HL-60 (cell line): ENCODE measurements at regions not wholly inside any gene's neighbourhood (a gene's known extent, or its start where the extent isn't known, plus 50 kb on each side); places are given as distances from the start of the nearest gene placed in this dataset.

ENCODE experiments used
- DNase-seq, 2 experiments: peaks; one replicate each; pipeline ENCODE4 v3.0.0-alpha.2; 2010 to 2020; ENCODE audit warnings: low read depth in 1 of 2, low spot score in 1 of 2
- H3K27ac ChIP-seq: fragments of 250-450 bp; sonication (Bioruptor Pico); replicated peaks from 2 replicates; pipeline ENCODE4 v1.5.1; 2020; ENCODE audit warnings: mild to moderate bottlenecking, moderate library complexity
- H3K27me3 ChIP-seq: fragments of 250-450 bp; sonication (Bioruptor Pico); 2 replicates; pipeline ENCODE4 v1.5.1; 2021; ENCODE audit warnings: mild to moderate bottlenecking, moderate library complexity; ENCODE audit not compliant: insufficient read depth, poor library complexity, severe bottlenecking
- H3K4me3 ChIP-seq: replicated peaks from 2 replicates; pipeline ENCODE4 v1.5.1; 2011; ENCODE audit warnings: mild to moderate bottlenecking, control low read depth, low read length; ENCODE audit not compliant: insufficient read depth
- GABPA ChIP-seq: IDR thresholded peaks from 2 replicates; pipeline ENCODE4 v1.6.1; 2012; ENCODE audit warnings: low read depth
- POLR2AphosphoS5 ChIP-seq: IDR thresholded peaks from 2 replicates; pipeline ENCODE4 v1.6.1; 2012; ENCODE audit warnings: low read depth
- SPI1 ChIP-seq: IDR thresholded peaks from 2 replicates; pipeline ENCODE4 v1.6.1; 2012; ENCODE audit warnings: low read depth, mild to moderate bottlenecking, borderline replicate concordance
- TF ChIP-seq, protein P1 (sequence below): IDR thresholded peaks from 2 replicates; pipeline ENCODE4 v1.6.1; 2012; ENCODE audit warnings: low read depth; ENCODE audit not compliant: insufficient replicate concordance
- TF ChIP-seq, protein P2 (sequence below): IDR thresholded peaks from one replicate; pipeline ENCODE4 v1.5.1; 2011; ENCODE audit warnings: low read length, control low read depth, inconsistent platforms; ENCODE audit not compliant: insufficient read depth

DNA sequence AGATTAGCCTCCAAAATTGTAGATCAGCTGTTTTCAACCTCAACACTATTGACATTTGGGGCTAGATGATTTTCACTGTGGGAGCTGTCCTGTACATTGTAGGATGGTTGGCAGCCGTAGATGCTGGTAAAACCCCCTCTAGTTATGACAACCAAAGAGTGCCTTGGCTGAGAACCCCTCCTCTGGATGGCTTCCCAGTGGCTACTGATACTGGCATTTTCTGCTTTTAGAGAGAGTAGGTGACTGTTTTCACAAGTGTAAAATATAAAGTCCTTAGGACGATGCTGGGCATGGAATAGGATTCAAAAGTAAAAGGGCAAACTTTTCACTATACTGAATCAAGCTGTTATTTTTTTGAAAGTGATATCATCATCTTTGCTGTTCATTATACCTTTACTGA is 1048.8 kb upstream of the EEF2KMT start:
- DNase-seq, result no peak
- no peaks in the 10 kb centered on the region for H3K27me3 ChIP-seq
- H3K4me3 ChIP-seq, result no peak overlapping the region
- no peak overlapping the region for H3K27ac ChIP-seq
- TF ChIP-seq, protein P1, sequence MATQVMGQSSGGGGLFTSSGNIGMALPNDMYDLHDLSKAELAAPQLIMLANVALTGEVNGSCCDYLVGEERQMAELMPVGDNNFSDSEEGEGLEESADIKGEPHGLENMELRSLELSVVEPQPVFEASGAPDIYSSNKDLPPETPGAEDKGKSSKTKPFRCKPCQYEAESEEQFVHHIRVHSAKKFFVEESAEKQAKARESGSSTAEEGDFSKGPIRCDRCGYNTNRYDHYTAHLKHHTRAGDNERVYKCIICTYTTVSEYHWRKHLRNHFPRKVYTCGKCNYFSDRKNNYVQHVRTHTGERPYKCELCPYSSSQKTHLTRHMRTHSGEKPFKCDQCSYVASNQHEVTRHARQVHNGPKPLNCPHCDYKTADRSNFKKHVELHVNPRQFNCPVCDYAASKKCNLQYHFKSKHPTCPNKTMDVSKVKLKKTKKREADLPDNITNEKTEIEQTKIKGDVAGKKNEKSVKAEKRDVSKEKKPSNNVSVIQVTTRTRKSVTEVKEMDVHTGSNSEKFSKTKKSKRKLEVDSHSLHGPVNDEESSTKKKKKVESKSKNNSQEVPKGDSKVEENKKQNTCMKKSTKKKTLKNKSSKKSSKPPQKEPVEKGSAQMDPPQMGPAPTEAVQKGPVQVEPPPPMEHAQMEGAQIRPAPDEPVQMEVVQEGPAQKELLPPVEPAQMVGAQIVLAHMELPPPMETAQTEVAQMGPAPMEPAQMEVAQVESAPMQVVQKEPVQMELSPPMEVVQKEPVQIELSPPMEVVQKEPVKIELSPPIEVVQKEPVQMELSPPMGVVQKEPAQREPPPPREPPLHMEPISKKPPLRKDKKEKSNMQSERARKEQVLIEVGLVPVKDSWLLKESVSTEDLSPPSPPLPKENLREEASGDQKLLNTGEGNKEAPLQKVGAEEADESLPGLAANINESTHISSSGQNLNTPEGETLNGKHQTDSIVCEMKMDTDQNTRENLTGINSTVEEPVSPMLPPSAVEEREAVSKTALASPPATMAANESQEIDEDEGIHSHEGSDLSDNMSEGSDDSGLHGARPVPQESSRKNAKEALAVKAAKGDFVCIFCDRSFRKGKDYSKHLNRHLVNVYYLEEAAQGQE, result no peak
- TF ChIP-seq SPI1 (no peak), GABPA (no peak), POLR2AphosphoS5 (no peak)
- TF ChIP-seq, protein P2, sequence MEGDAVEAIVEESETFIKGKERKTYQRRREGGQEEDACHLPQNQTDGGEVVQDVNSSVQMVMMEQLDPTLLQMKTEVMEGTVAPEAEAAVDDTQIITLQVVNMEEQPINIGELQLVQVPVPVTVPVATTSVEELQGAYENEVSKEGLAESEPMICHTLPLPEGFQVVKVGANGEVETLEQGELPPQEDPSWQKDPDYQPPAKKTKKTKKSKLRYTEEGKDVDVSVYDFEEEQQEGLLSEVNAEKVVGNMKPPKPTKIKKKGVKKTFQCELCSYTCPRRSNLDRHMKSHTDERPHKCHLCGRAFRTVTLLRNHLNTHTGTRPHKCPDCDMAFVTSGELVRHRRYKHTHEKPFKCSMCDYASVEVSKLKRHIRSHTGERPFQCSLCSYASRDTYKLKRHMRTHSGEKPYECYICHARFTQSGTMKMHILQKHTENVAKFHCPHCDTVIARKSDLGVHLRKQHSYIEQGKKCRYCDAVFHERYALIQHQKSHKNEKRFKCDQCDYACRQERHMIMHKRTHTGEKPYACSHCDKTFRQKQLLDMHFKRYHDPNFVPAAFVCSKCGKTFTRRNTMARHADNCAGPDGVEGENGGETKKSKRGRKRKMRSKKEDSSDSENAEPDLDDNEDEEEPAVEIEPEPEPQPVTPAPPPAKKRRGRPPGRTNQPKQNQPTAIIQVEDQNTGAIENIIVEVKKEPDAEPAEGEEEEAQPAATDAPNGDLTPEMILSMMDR, result no peak

DNA sequence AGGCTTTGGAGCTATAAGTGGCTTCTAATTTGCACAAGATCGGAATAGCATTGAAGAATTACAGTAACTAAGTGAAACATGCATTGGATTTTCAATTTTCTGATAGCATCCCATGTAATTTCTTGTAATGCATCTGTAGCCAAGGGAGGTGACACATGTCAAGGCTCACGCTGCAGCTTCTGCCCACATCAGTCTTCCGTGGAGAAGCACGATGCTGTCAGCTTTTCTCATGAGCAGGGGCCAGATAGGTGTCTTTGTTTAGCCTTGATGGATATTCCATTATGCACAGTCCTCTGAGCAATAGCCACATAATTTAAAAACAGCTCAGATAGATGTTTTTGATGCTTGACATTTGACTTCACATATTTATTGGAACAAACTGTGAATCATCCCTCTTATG is 1046.9 kb upstream of the EEF2KMT start:
- Histone ChIP-seq H3K27ac (no peak overlapping the region), H3K4me3 (no peak overlapping the region), H3K27me3 (no peaks in the 10 kb centered on the region)
- DNase-seq, result no peak
- TF ChIP-seq, protein P1, result no peak
- TF ChIP-seq GABPA (no peak), POLR2AphosphoS5 (no peak), SPI1 (no peak)

DNA sequence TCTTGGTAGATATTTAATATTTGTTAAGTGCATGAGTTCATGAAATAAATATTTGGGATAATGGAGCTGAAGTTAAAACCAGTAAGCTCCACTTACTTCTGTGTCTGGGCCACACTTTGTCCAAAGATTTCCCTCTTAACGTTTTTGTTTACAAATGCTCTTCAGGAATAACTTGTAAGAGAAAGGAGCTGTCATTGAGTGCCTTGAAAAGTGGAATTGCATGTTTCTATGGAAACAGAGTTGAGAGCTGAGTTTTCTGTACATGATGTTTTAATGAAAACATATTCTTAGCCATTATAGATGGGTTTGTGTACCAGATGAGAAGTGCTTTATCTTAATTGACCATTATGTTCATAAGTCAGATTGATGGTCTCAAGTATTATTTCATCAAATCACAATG is 1045.4 kb upstream of the EEF2KMT start:
- DNase-seq, result no peak
- TF ChIP-seq, protein P1, result no peak
- no peak for TF ChIP-seq SPI1
- no peak for TF ChIP-seq GABPA
- TF ChIP-seq, protein P2, result no peak
- TF ChIP-seq POLR2AphosphoS5, result no peak
- Histone ChIP-seq H3K4me3 (no peak overlapping the region), H3K27me3 (no peaks in the 10 kb centered on the region), H3K27ac (no peak overlapping the region)
